Adrenal gland (tissue), 9 donors: ENCODE measurements at regions not wholly inside any gene's neighbourhood (a gene's known extent, or its start where the extent isn't known, plus 50 kb on each side); places are given as distances from the start of the nearest gene placed in this dataset.

ENCODE experiments used
- DNase-seq, 7 donors: peaks; one replicate each; pipeline ENCODE4 v3.0.0-alpha.2; 2019 to 2020
- H3K27ac ChIP-seq, 5 donors: fragments of 200-600 bp; sonication (generic) in 4 of 5; 1 replicate in 3 of 5; 2 replicates in 2 of 5; pipeline versions ENCODE4 v1.5.1 to v1.8.0; 2016 to 2020; ENCODE audit warnings: mild to moderate bottlenecking in 1 of 5
- H3K27me3 ChIP-seq: fragments of 200-600 bp; 2 replicates; pipeline ENCODE4 v1.8.0; 2021
- H3K36me3 ChIP-seq, 2 donors: fragments of 200-600 bp; replicated peaks in 1 of 2; 1 replicate in 1 of 2; 2 replicates in 1 of 2; pipeline versions ENCODE4 v1.5.1 to v1.8.0; 2018 to 2022
- H3K4me1 ChIP-seq, 2 donors: fragments of 200-600 bp; replicated peaks in 1 of 2; 1 replicate in 1 of 2; 2 replicates in 1 of 2; pipeline versions ENCODE4 v1.5.1 to v1.8.0; 2018 to 2021
- H3K4me3 ChIP-seq, 4 donors: fragments of 200-600 bp; sonication (generic) in 3 of 4; one replicate each; pipeline ENCODE4 v1.5.1; 2016 to 2018
- H3K9me3 ChIP-seq, 3 donors: fragments of 200-600 bp; sonication (generic) in 1 of 3; replicated peaks in 1 of 3; 1 replicate in 2 of 3; 2 replicates in 1 of 3; pipeline versions ENCODE4 v1.5.1 to v1.8.0; 2016 to 2021
- POLR2A ChIP-seq, 2 donors: fragments of 450-650 bp; IDR thresholded peaks; one replicate each; pipeline ENCODE4 v1.6.1; 2017; ENCODE audit warnings: antibody characterized with exemption in 2 of 2, mild to moderate bottlenecking in 2 of 2, moderate library complexity in 1 of 2
- WGBS, 4 donors: extraction: QIAGEN DNeasy Blood & Tissue Kit in 2 of 4; methylation state at CpG; one replicate each; pipeline versions ENCODE4 v1.1.5 to v1.1.7; 2013 to 2017; 5-methylcytosine and 5-hydroxymethylcytosine counted together
- intact Hi-C, 2 donors: fragments of 100-400 bp; cut with DNase I; formaldehyde crosslinking; loops; one replicate each; pipeline versions ENCODE4 v1.14.1 to v1.15.0; 2022 to 2023
- TF ChIP-seq, protein P1 (sequence below), 6 experiments: fragments of 450-650 bp in 4 of 6; fragments of 200-600 bp in 2 of 6; sonication (generic) in 1 of 6; IDR thresholded peaks; 1 replicate in 5 of 6; 2 replicates in 1 of 6; pipeline versions ENCODE4 v1.5.1 to v1.8.0; 2016 to 2021; ENCODE audit warnings: antibody characterized with exemption in 6 of 6, mild to moderate bottlenecking in 2 of 6, moderate library complexity in 1 of 6
- donor health status: healthy with polysubstance abuse.
- donor health status: Bipolar disorder and iron deficiency.
- donor health status: DM: yes; HTN: yes; CAD: no.
- donor health status: DM: no; HTN: no; CAD: no.
- donor health status: DM: no; HTN: no; CAD: no.

DNA sequence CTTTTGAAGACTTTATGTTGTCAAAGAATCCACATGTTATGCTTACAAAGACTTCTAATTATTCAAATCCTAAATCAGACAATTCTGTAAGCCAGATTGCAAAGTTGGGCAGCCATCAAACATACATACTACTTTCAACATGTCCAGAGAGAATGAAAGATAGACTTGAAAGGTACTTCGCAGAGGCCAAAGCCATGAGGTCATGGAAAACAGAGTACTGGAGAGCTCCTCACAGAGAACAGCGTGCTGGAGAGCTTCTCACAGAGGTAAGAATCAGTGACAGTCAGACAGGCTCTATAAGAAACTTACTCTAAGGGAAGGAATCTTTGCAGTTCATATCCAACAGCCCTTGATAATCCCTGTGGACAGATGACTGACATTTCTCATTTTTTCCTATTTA is 400.2 kb downstream of the GJA1 start:
- WGBS, 4 donors, result 86 to 95% (median 94%) methylated on average over 2 of the region's 2 CpGs
- no peaks in the 10 kb centered on the region for H3K9me3 ChIP-seq
- no peaks in the 10 kb centered on the region for H3K4me1 ChIP-seq
- no peaks in the 10 kb centered on the region for H3K36me3 ChIP-seq
- no peak overlapping the region for H3K27ac ChIP-seq
- H3K27me3 ChIP-seq, result no peaks in the 10 kb centered on the region
- intact Hi-C loops, result no loop called here
- no peak for DNase-seq
- H3K4me3 ChIP-seq, result no peak overlapping the region
- TF ChIP-seq, protein P1, sequence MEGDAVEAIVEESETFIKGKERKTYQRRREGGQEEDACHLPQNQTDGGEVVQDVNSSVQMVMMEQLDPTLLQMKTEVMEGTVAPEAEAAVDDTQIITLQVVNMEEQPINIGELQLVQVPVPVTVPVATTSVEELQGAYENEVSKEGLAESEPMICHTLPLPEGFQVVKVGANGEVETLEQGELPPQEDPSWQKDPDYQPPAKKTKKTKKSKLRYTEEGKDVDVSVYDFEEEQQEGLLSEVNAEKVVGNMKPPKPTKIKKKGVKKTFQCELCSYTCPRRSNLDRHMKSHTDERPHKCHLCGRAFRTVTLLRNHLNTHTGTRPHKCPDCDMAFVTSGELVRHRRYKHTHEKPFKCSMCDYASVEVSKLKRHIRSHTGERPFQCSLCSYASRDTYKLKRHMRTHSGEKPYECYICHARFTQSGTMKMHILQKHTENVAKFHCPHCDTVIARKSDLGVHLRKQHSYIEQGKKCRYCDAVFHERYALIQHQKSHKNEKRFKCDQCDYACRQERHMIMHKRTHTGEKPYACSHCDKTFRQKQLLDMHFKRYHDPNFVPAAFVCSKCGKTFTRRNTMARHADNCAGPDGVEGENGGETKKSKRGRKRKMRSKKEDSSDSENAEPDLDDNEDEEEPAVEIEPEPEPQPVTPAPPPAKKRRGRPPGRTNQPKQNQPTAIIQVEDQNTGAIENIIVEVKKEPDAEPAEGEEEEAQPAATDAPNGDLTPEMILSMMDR (IDR thresholded peaks at IDR 0.05), result no peak
- TF ChIP-seq POLR2A (IDR thresholded peaks at IDR 0.05), result no peak

DNA sequence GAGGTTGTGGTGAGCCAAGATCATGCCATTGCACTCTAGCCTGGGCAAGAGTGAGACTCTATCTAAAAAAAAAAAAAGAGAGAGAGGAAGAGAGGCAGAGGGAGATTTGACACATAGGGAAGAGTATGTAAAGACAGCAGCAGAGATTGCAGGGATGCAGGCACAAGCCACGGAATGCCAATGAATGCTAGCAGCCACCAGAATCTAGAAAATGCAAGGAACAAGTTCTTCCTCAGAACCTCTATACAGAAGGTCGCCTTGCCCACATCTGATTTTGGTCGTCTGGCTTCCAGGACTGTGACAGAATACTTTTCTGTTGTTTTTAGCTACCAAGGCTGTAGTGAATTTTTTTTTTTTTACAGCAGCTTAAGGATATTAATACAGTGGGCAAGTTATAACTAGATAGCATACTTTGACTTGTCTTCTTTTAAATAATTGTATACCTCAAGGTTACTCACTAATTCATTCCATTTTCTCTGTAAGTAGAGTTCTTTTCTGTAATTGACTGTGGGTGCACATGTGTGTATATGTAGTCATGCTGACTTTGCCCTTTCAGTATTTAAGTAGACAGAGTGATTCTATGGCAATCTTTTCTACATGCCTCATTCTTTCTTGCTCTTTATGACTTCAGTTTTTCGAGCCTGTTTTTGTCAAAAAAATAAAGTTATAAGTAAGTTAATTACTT is 402.2 kb downstream of the GJA1 start:
- H3K27me3 ChIP-seq, result no peaks in the 10 kb centered on the region
- no peak overlapping the region for H3K4me3 ChIP-seq
- no peaks in the 10 kb centered on the region for H3K9me3 ChIP-seq
- no peak for DNase-seq
- no peak overlapping the region for H3K27ac ChIP-seq
- intact Hi-C loops, result no loop called here
- 73 to 88% (median 76%) methylated on average over 4 of the region's 4 CpGs for WGBS, 4 donors
- TF ChIP-seq, protein P1 (IDR thresholded peaks at IDR 0.05), result no peak
- no peak for TF ChIP-seq POLR2A (IDR thresholded peaks at IDR 0.05)
- no peaks in the 10 kb centered on the region for H3K4me1 ChIP-seq
- no peaks in the 10 kb centered on the region for H3K36me3 ChIP-seq

DNA sequence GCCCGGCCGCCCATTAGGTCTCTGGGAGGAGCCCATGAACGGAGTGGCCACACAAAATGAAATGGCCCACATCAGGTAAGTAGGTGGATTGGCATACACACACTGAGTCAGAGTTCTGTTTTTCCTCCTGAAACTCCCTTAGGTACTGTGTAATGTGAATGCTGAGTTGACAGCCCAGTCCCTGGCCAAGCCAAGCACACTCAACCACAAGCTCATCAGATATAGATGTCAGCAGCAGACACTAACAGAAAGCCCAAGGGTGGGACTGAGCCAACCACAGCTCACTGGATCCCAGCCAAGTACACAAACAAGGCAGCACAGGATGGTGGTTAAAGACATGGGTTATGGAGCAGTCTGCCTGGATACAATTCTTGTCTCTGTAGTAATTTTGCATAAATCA is 403.4 kb downstream of the GJA1 start:
- no peak for TF ChIP-seq POLR2A (IDR thresholded peaks at IDR 0.05)
- TF ChIP-seq, protein P1 (IDR thresholded peaks at IDR 0.05), result no peak
- H3K27ac ChIP-seq, result no peak overlapping the region
- H3K9me3 ChIP-seq, result no peaks in the 10 kb centered on the region
- no peaks in the 10 kb centered on the region for H3K27me3 ChIP-seq
- 88 to 96% (median 93%) methylated on average over 3 of the region's 3 CpGs for WGBS, 4 donors
- H3K4me3 ChIP-seq, result no peak overlapping the region
- no peak for DNase-seq
- H3K36me3 ChIP-seq, result no peaks in the 10 kb centered on the region
- intact Hi-C loops, result no loop called here
- H3K4me1 ChIP-seq, result no peaks in the 10 kb centered on the region

DNA sequence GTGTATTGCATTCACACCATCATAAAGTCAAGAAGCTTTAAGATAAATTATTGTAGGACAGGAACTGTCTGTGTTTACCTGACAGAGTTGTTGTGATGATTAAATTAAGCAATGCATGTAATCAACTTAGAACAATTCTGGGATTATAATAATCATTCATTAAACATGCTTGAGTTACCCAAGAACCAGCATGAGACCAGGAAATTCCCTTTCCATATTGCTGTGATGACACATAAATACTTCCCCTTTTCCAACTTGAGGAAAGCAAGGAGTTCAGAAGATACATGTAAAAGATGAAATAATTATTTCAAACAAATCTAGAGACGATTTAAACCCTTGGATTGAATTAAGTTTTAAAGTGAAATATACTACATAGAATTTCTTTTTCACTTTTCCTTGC is 404.4 kb downstream of the GJA1 start:
- no peaks in the 10 kb centered on the region for H3K27me3 ChIP-seq
- H3K36me3 ChIP-seq, result no peaks in the 10 kb centered on the region
- DNase-seq, result no peak
- no peaks in the 10 kb centered on the region for H3K9me3 ChIP-seq
- no peak overlapping the region for H3K27ac ChIP-seq
- intact Hi-C loops, result no loop called here
- H3K4me1 ChIP-seq, result no peaks in the 10 kb centered on the region
- 56 to 80% (median 69%) methylated on average over 1 of the region's 1 CpG for WGBS, 4 donors
- no peak for TF ChIP-seq POLR2A (IDR thresholded peaks at IDR 0.05)
- TF ChIP-seq, protein P1 (IDR thresholded peaks at IDR 0.05), result no peak
- H3K4me3 ChIP-seq, result no peak overlapping the region
